ENCODE measurements at regions not wholly inside any gene's neighbourhood (a gene's known extent, or its start where the extent isn't known, plus 50 kb on each side); places are given as distances from the start of the nearest gene placed in this dataset.

- Histone ChIP-seq H3K14ac (ENCODE audit: low read length in 2 of 2) (no peak overlapping the region), H2BK12ac (ENCODE audit: low read length in 2 of 2) (no peak overlapping the region), H3K9me3 (ENCODE audit: control insufficient read depth, low read length) (no peaks in the 10 kb centered on the region), H3K23ac (ENCODE audit: low read length in 2 of 2) (no peak overlapping the region), H2BK120ac (ENCODE audit: low read depth, low read length) (no peak overlapping the region), H3K9ac (ENCODE audit: low read length) (no peak overlapping the region), H4K8ac (ENCODE audit: low read length) (no peak overlapping the region), H3K79me1 (replicated peaks; ENCODE audit: low read length, poor library complexity, severe bottlenecking) (no peaks in the 10 kb centered on the region), H3K4me1 (ENCODE audit: control insufficient read depth, insufficient read depth, low read depth, low read length) (no peaks in the 10 kb centered on the region), H3K4ac (ENCODE audit: low read depth in 1 of 2, low read length in 2 of 2) (no peak overlapping the region), H3K27me3 (ENCODE audit: control insufficient read depth in 1 of 2, insufficient read depth in 1 of 2, low read length in 2 of 2) (peaks cover 0 to 30% of the 10 kb centered on the region in 2 experiments), H2BK5ac (ENCODE audit: low read depth, low read length, poor library complexity, severe bottlenecking) (no peak overlapping the region), H2BK15ac (ENCODE audit: low read depth, poor library complexity, severe bottlenecking) (no peak overlapping the region), H2AK5ac (ENCODE audit: low read length, severe bottlenecking) (no peak overlapping the region), H4K91ac (ENCODE audit: low read length) (no peak overlapping the region), H3K27ac (ENCODE audit: low read length, poor library complexity, severe bottlenecking) (no peak overlapping the region), H2AFZ (ENCODE audit: low read depth, low read length) (no peak overlapping the region), H3K18ac (ENCODE audit: low read depth in 1 of 2, low read length in 2 of 2) (no peak overlapping the region), H3K4me2 (ENCODE audit: low read length, poor library complexity, severe bottlenecking) (no peak overlapping the region), H3K4me3 (ENCODE audit: insufficient read depth in 1 of 2, low read depth in 1 of 2, low read length in 2 of 2) (no peak overlapping the region), H3K36me3 (ENCODE audit: control insufficient read depth in 1 of 2, insufficient read depth in 2 of 2, low read depth in 1 of 2, low read length in 2 of 2) (no peaks in the 10 kb centered on the region)
- no peak for DNase-seq
- 67% methylated on average over 3 of the region's 4 CpGs for WGBS
These were observed 135.8 kb upstream of the TRPC5 start for GRCh38 chrX:112218388-112218787.

- Histone ChIP-seq H2AK5ac (ENCODE audit: low read length, severe bottlenecking) (no peak overlapping the region), H2AFZ (ENCODE audit: low read depth, low read length) (no peak overlapping the region), H3K9me3 (ENCODE audit: control insufficient read depth, low read length) (no peaks in the 10 kb centered on the region), H3K27ac (ENCODE audit: low read length, poor library complexity, severe bottlenecking) (no peak overlapping the region), H2BK15ac (ENCODE audit: low read depth, poor library complexity, severe bottlenecking) (no peak overlapping the region), H3K27me3 (ENCODE audit: control insufficient read depth in 1 of 2, insufficient read depth in 1 of 2, low read length in 2 of 2) (peaks cover 0 to 20% of the 10 kb centered on the region in 2 experiments), H3K4me2 (ENCODE audit: low read length, poor library complexity, severe bottlenecking) (no peak overlapping the region), H4K91ac (ENCODE audit: low read length) (no peak overlapping the region), H3K18ac (ENCODE audit: low read depth in 1 of 2, low read length in 2 of 2) (no peak overlapping the region), H3K4ac (ENCODE audit: low read depth in 1 of 2, low read length in 2 of 2) (no peak overlapping the region), H2BK120ac (ENCODE audit: low read depth, low read length) (no peak overlapping the region), H3K23ac (ENCODE audit: low read length in 2 of 2) (no peak overlapping the region), H3K4me3 (ENCODE audit: insufficient read depth in 1 of 2, low read depth in 1 of 2, low read length in 2 of 2) (no peak overlapping the region), H3K79me1 (replicated peaks; ENCODE audit: low read length, poor library complexity, severe bottlenecking) (no peaks in the 10 kb centered on the region), H3K14ac (ENCODE audit: low read length in 2 of 2) (no peak overlapping the region), H3K36me3 (ENCODE audit: control insufficient read depth in 1 of 2, insufficient read depth in 2 of 2, low read depth in 1 of 2, low read length in 2 of 2) (no peaks in the 10 kb centered on the region), H3K4me1 (ENCODE audit: control insufficient read depth, insufficient read depth, low read depth, low read length) (no peaks in the 10 kb centered on the region), H4K8ac (ENCODE audit: low read length) (no peak overlapping the region), H2BK12ac (ENCODE audit: low read length in 2 of 2) (no peak overlapping the region), H3K9ac (ENCODE audit: low read length) (no peak overlapping the region), H2BK5ac (ENCODE audit: low read depth, low read length, poor library complexity, severe bottlenecking) (no peak overlapping the region)
- 82% methylated on average over 1 of the region's 3 CpGs for WGBS
- no peak for DNase-seq
These were observed 128.9 kb upstream of the TRPC5 start for GRCh38 chrX:112211459-112211858.

- no peaks in the 10 kb centered on the region for H3K79me1 ChIP-seq (replicated peaks; ENCODE audit: low read length, poor library complexity, severe bottlenecking)
- H4K8ac ChIP-seq (ENCODE audit: low read length), result no peak overlapping the region
- WGBS, result 58% methylated on average over 1 of the region's 3 CpGs
- no peaks in the 10 kb centered on the region for H3K27me3 ChIP-seq (ENCODE audit: control insufficient read depth in 1 of 2, insufficient read depth in 1 of 2, low read length in 2 of 2)
- no peak overlapping the region for H2BK5ac ChIP-seq (ENCODE audit: low read depth, low read length, poor library complexity, severe bottlenecking)
- DNase-seq, result no peak
- H2BK12ac ChIP-seq (ENCODE audit: low read length in 2 of 2), result no peak overlapping the region
- no peaks in the 10 kb centered on the region for H3K36me3 ChIP-seq (ENCODE audit: control insufficient read depth in 1 of 2, insufficient read depth in 2 of 2, low read depth in 1 of 2, low read length in 2 of 2)
- no peaks in the 10 kb centered on the region for H3K4me1 ChIP-seq (ENCODE audit: control insufficient read depth, insufficient read depth, low read depth, low read length)
- no peak overlapping the region for H3K18ac ChIP-seq (ENCODE audit: low read depth in 1 of 2, low read length in 2 of 2)
- H3K9me3 ChIP-seq (ENCODE audit: control insufficient read depth, low read length), result no peaks in the 10 kb centered on the region
- H2AK5ac ChIP-seq (ENCODE audit: low read length, severe bottlenecking), result no peak overlapping the region
- no peak overlapping the region for H4K91ac ChIP-seq (ENCODE audit: low read length)
- no peak overlapping the region for H3K14ac ChIP-seq (ENCODE audit: low read length in 2 of 2)
- H3K4ac ChIP-seq (ENCODE audit: low read depth in 1 of 2, low read length in 2 of 2), result no peak overlapping the region
- no peak overlapping the region for H3K4me3 ChIP-seq (ENCODE audit: insufficient read depth in 1 of 2, low read depth in 1 of 2, low read length in 2 of 2)
- no peak overlapping the region for H2BK15ac ChIP-seq (ENCODE audit: low read depth, poor library complexity, severe bottlenecking)
- H3K27ac ChIP-seq (ENCODE audit: low read length, poor library complexity, severe bottlenecking), result no peak overlapping the region
- no peak overlapping the region for H2BK120ac ChIP-seq (ENCODE audit: low read depth, low read length)
- no peak overlapping the region for H2AFZ ChIP-seq (ENCODE audit: low read depth, low read length)
- no peak overlapping the region for H3K4me2 ChIP-seq (ENCODE audit: low read length, poor library complexity, severe bottlenecking)
- H3K23ac ChIP-seq (ENCODE audit: low read length in 2 of 2), result no peak overlapping the region
- H3K9ac ChIP-seq (ENCODE audit: low read length), result no peak overlapping the region
These were observed 115.3 kb upstream of the TRPC5 start for GRCh38 chrX:112197840-112198239.

GRCh38 chrX:112190646-112191045 lies 108.1 kb upstream of the TRPC5 start:
- no peak overlapping the region for H2AK5ac ChIP-seq (ENCODE audit: low read length, severe bottlenecking)
- H3K36me3 ChIP-seq (ENCODE audit: control insufficient read depth in 1 of 2, insufficient read depth in 2 of 2, low read depth in 1 of 2, low read length in 2 of 2), result no peaks in the 10 kb centered on the region
- H2BK5ac ChIP-seq (ENCODE audit: low read depth, low read length, poor library complexity, severe bottlenecking), result no peak overlapping the region
- H3K14ac ChIP-seq (ENCODE audit: low read length in 2 of 2), result no peak overlapping the region
- no peaks in the 10 kb centered on the region for H3K9me3 ChIP-seq (ENCODE audit: control insufficient read depth, low read length)
- H3K23ac ChIP-seq (ENCODE audit: low read length in 2 of 2), result no peak overlapping the region
- H3K18ac ChIP-seq (ENCODE audit: low read depth in 1 of 2, low read length in 2 of 2), result no peak overlapping the region
- H3K4ac ChIP-seq (ENCODE audit: low read depth in 1 of 2, low read length in 2 of 2), result no peak overlapping the region
- no peak overlapping the region for H2BK12ac ChIP-seq (ENCODE audit: low read length in 2 of 2)
- H4K91ac ChIP-seq (ENCODE audit: low read length), result no peak overlapping the region
- H3K27ac ChIP-seq (ENCODE audit: low read length, poor library complexity, severe bottlenecking), result no peak overlapping the region
- no peaks in the 10 kb centered on the region for H3K27me3 ChIP-seq (ENCODE audit: control insufficient read depth in 1 of 2, insufficient read depth in 1 of 2, low read length in 2 of 2)
- no peaks in the 10 kb centered on the region for H3K4me1 ChIP-seq (ENCODE audit: control insufficient read depth, insufficient read depth, low read depth, low read length)
- H2BK120ac ChIP-seq (ENCODE audit: low read depth, low read length), result no peak overlapping the region
- H2AFZ ChIP-seq (ENCODE audit: low read depth, low read length), result no peak overlapping the region
- no peak overlapping the region for H2BK15ac ChIP-seq (ENCODE audit: low read depth, poor library complexity, severe bottlenecking)
- H3K4me2 ChIP-seq (ENCODE audit: low read length, poor library complexity, severe bottlenecking), result no peak overlapping the region
- no peak overlapping the region for H4K8ac ChIP-seq (ENCODE audit: low read length)
- H3K79me1 ChIP-seq (replicated peaks; ENCODE audit: low read length, poor library complexity, severe bottlenecking), result no peaks in the 10 kb centered on the region
- H3K9ac ChIP-seq (ENCODE audit: low read length), result no peak overlapping the region
- WGBS, result 95% methylated on average over 3 of the region's 4 CpGs
- no peak overlapping the region for H3K4me3 ChIP-seq (ENCODE audit: insufficient read depth in 1 of 2, low read depth in 1 of 2, low read length in 2 of 2)
- no peak for DNase-seq
